Smooth muscle cell (in vitro differentiated cells): ENCODE measurements at regions not wholly inside any gene's neighbourhood (a gene's known extent, or its start where the extent isn't known, plus 50 kb on each side); places are given as distances from the start of the nearest gene placed in this dataset.

ENCODE experiments used
- DNase-seq: peaks from one replicate; lab custom pipeline; 2025; ENCODE audit not compliant: unreplicated experiment; lab: John Stamatoyannopoulos, UW
- H2AFZ ChIP-seq: fragments of 200-600 bp; sonication (generic); 2 replicates; pipeline ENCODE4 v1.6.0; 2016; ENCODE audit warnings: antibody characterized with exemption, low read depth, mild to moderate bottlenecking
- H3F3A ChIP-seq: fragments of 200-600 bp; sonication (generic); 2 replicates; pipeline ENCODE4 v1.6.0; 2017; ENCODE audit warnings: antibody characterized with exemption, low read depth
- H3K27ac ChIP-seq: fragments of 200-600 bp; sonication (generic); 2 replicates; pipeline ENCODE4 v1.5.1; 2016; ENCODE audit warnings: low read depth, mild to moderate bottlenecking
- H3K27me3 ChIP-seq: fragments of 200-600 bp; sonication (generic); 2 replicates; pipeline ENCODE4 v1.6.1; 2016; ENCODE audit warnings: low read depth, mild to moderate bottlenecking
- H3K36me3 ChIP-seq: fragments of 200-600 bp; sonication (generic); 2 replicates; pipeline ENCODE4 v1.5.1; 2016; ENCODE audit warnings: low read depth
- H3K4me1 ChIP-seq: fragments of 200-600 bp; sonication (generic); 2 replicates; pipeline ENCODE4 v1.5.1; 2016; ENCODE audit warnings: low read depth
- H3K4me2 ChIP-seq: fragments of 200-600 bp; sonication (generic); 2 replicates; pipeline ENCODE4 v1.6.0; 2016; ENCODE audit warnings: mild to moderate bottlenecking
- H3K4me3 ChIP-seq: fragments of 200-600 bp; sonication (generic); 2 replicates; pipeline ENCODE4 v1.5.1; 2016; ENCODE audit warnings: mild to moderate bottlenecking
- H3K79me2 ChIP-seq: fragments of 200-600 bp; sonication (generic); 2 replicates; pipeline ENCODE4 v1.6.0; 2016; ENCODE audit warnings: low read depth, mild to moderate bottlenecking
- H3K9ac ChIP-seq: fragments of 200-600 bp; sonication (generic); 2 replicates; pipeline ENCODE4 v1.6.0; 2016; ENCODE audit warnings: low read depth
- H3K9me3 ChIP-seq: fragments of 200-600 bp; sonication (generic); replicated peaks from 2 replicates; pipeline ENCODE4 v1.5.1; 2016; ENCODE audit warnings: low read depth
- H4K20me1 ChIP-seq: fragments of 200-600 bp; sonication (generic); 2 replicates; pipeline ENCODE4 v1.6.0; 2016; ENCODE audit warnings: low read depth
- CTCF ChIP-seq: fragments of 200-600 bp; sonication (generic); IDR thresholded peaks from 2 replicates; pipeline ENCODE4 v1.5.1; 2017; ENCODE audit warnings: borderline replicate concordance, mild to moderate bottlenecking, antibody characterized with exemption; ENCODE audit not compliant: insufficient read depth, poor library complexity, severe bottlenecking
- WGBS: methylation state at CpG from one replicate; pipeline ENCODE4 v1.1.7; 2016; ENCODE audit warnings: low lambda C conversion rate; 5-methylcytosine and 5-hydroxymethylcytosine counted together

- H3K4me2 ChIP-seq: no peak overlapping the region
- no peaks in the 10 kb centered on the region for H3F3A ChIP-seq
- DNase-seq: no peak
- H3K9me3 ChIP-seq: no peaks in the 10 kb centered on the region
- no peaks in the 10 kb centered on the region for H3K27me3 ChIP-seq
- no peak overlapping the region for H3K9ac ChIP-seq
- no peaks in the 10 kb centered on the region for H3K79me2 ChIP-seq
- no peak for TF ChIP-seq CTCF
- no peak overlapping the region for H3K4me3 ChIP-seq
- H3K4me1 ChIP-seq: no peaks in the 10 kb centered on the region
- no peaks in the 10 kb centered on the region for H3K36me3 ChIP-seq
- 70% methylated on average over 3 of the region's 3 CpGs for WGBS
- no peak overlapping the region for H2AFZ ChIP-seq
- H4K20me1 ChIP-seq: no peaks in the 10 kb centered on the region
- no peak overlapping the region for H3K27ac ChIP-seq
Observed at GRCh38 chrX:149248073-149248625, 257.0 kb downstream of the IDS start.

- no peak for TF ChIP-seq CTCF
- no peak overlapping the region for H3K27ac ChIP-seq
- no peaks in the 10 kb centered on the region for H3F3A ChIP-seq
- no peak overlapping the region for H3K4me2 ChIP-seq
- 79% methylated on average over 2 of the region's 2 CpGs for WGBS
- H3K9ac ChIP-seq: no peak overlapping the region
- peaks cover 8% of the 10 kb centered on the region for H3K9me3 ChIP-seq
- no peak for DNase-seq
- H3K27me3 ChIP-seq: no peaks in the 10 kb centered on the region
- H3K36me3 ChIP-seq: no peaks in the 10 kb centered on the region
- no peak overlapping the region for H3K4me3 ChIP-seq
- H3K4me1 ChIP-seq: no peaks in the 10 kb centered on the region
- no peaks in the 10 kb centered on the region for H3K79me2 ChIP-seq
- H4K20me1 ChIP-seq: no peaks in the 10 kb centered on the region
- no peak overlapping the region for H2AFZ ChIP-seq
Observed at GRCh38 chrX:149230689-149231088, 274.4 kb downstream of the IDS start.

- H4K20me1 ChIP-seq: no peaks in the 10 kb centered on the region
- no peak overlapping the region for H3K27ac ChIP-seq
- no peaks in the 10 kb centered on the region for H3K36me3 ChIP-seq
- no peak overlapping the region for H3K4me2 ChIP-seq
- DNase-seq: no peak
- no peak overlapping the region for H2AFZ ChIP-seq
- H3K4me3 ChIP-seq: no peak overlapping the region
- no peaks in the 10 kb centered on the region for H3K4me1 ChIP-seq
- H3K9me3 ChIP-seq: peaks cover 8% of the 10 kb centered on the region
- H3K27me3 ChIP-seq: no peaks in the 10 kb centered on the region
- TF ChIP-seq CTCF: no peak
- WGBS: 87% methylated on average over 2 of the region's 2 CpGs
- no peak overlapping the region for H3K9ac ChIP-seq
- H3K79me2 ChIP-seq: no peaks in the 10 kb centered on the region
- H3F3A ChIP-seq: no peaks in the 10 kb centered on the region
Observed at GRCh38 chrX:149223854-149224253, 281.3 kb downstream of the IDS start.

- Histone ChIP-seq H3F3A (no peaks in the 10 kb centered on the region), H3K4me3 (no peak overlapping the region), H3K27me3 (no peaks in the 10 kb centered on the region), H3K9me3 (no peaks in the 10 kb centered on the region), H3K27ac (no peak overlapping the region), H3K4me1 (no peaks in the 10 kb centered on the region), H3K79me2 (no peaks in the 10 kb centered on the region), H3K4me2 (no peak overlapping the region), H3K9ac (no peak overlapping the region), H2AFZ (no peak overlapping the region), H4K20me1 (no peaks in the 10 kb centered on the region), H3K36me3 (no peaks in the 10 kb centered on the region)
- DNase-seq: no peak
- 46% methylated on average over 1 of the region's 1 CpG for WGBS
- no peak for TF ChIP-seq CTCF
Observed at GRCh38 chrX:149222040-149222439, 283.1 kb downstream of the IDS start.
